ENCODE measurements at regions not wholly inside any gene's neighbourhood (a gene's known extent, or its start where the extent isn't known, plus 50 kb on each side); places are given as distances from the start of the nearest gene placed in this dataset.
A peak's percentile ranks its signal among the peaks of the same experiment; 100 is the strongest.

DNA sequence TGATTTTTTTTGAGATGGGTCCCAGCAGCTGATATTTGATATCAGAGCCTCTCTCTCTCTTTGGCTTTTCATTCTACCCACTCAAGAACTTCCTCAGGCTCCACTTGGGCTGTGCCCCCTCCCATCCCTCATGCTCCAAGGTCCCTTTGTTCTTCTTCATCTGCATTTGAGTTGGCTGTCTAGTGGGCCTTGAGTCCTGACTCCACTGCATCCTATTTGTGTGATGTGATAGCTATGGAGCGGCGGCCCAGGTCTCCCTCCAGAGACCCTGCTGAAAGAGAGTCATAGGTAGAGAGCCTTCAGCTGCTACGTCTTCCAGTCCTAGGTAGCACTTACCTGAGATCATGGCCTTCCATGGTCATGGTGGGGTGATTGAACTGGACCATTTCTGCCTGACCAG lies 123.1 kb upstream of the VRK1 start:
- DNase-seq (no peak), ATAC-seq (ENCODE audit: insufficient read depth, low FRiP score) (no peak)
- WGBS, 2 donors, result 84 to 93% methylated on average over 3 of the region's 3 CpGs
- H3K4me1 ChIP-seq (ENCODE audit: control insufficient read depth in 5 of 5, insufficient read depth in 5 of 5, low read length in 5 of 5), result no peaks in the 10 kb centered on the region
- peaks cover 0 to 7% (median 0%) of the 10 kb centered on the region in 4 donors for H3K9me3 ChIP-seq (ENCODE audit: control insufficient read depth in 4 of 4, insufficient read depth in 3 of 4, low read length in 3 of 4)
- TF ChIP-seq CTCF (IDR thresholded peaks at IDR 0.05; ENCODE audit: control extremely low read depth, extremely low read depth), result no peak
- no peak overlapping the region for H3K4me3 ChIP-seq
- H3K27ac ChIP-seq (ENCODE audit: low read depth in 1 of 2, low read length in 1 of 2), result no peak overlapping the region
- no peaks in the 10 kb centered on the region for H3K36me3 ChIP-seq (ENCODE audit: control insufficient read depth in 4 of 4, insufficient read depth in 4 of 4, low read length in 4 of 4)
- H3K27me3 ChIP-seq (ENCODE audit: control insufficient read depth in 3 of 3, insufficient read depth in 3 of 3, low read length in 2 of 3), result no peaks in the 10 kb centered on the region
- H3K9ac ChIP-seq (ENCODE audit: insufficient read depth in 1 of 2, low read length in 2 of 2), result no peak overlapping the region

DNA sequence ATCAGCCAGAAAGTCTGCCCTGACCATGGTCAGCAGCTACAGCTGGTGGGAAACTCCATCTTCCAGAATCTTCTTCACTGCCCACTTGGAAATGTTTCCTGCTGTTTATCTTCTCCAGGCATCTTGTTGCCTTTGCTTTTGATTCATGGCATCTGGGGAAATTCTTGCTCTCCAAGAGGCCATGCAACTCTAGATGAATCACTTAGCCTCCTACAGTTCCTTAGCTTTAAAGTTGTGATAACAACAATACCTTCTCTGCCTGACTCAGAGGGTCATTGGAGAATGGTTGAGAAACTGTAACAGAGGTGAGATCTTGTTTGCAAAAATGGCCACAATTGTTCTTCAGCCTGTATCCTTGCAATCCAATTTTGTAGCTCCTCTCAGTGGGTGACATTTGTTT lies 121.0 kb upstream of the VRK1 start:
- no peak for TF ChIP-seq CTCF (IDR thresholded peaks at IDR 0.05; ENCODE audit: control extremely low read depth, extremely low read depth)
- no peak overlapping the region for H3K9ac ChIP-seq (ENCODE audit: insufficient read depth in 1 of 2, low read length in 2 of 2)
- no peak overlapping the region for H3K27ac ChIP-seq (ENCODE audit: low read depth in 1 of 2, low read length in 1 of 2)
- ATAC-seq (ENCODE audit: insufficient read depth, low FRiP score), result no peak
- no peaks in the 10 kb centered on the region for H3K4me1 ChIP-seq (ENCODE audit: control insufficient read depth in 5 of 5, insufficient read depth in 5 of 5, low read length in 5 of 5)
- DNase-seq, result no peak
- H3K9me3 ChIP-seq (ENCODE audit: control insufficient read depth in 4 of 4, insufficient read depth in 3 of 4, low read length in 3 of 4), result peaks cover 0 to 10% (median 0%) of the 10 kb centered on the region in 4 donors
- H3K27me3 ChIP-seq (ENCODE audit: control insufficient read depth in 3 of 3, insufficient read depth in 3 of 3, low read length in 2 of 3), result no peaks in the 10 kb centered on the region
- no peak overlapping the region for H3K4me3 ChIP-seq
- H3K36me3 ChIP-seq (ENCODE audit: control insufficient read depth in 4 of 4, insufficient read depth in 4 of 4, low read length in 4 of 4), result no peaks in the 10 kb centered on the region

- DNase-seq (peak in 1 of 3 donors; percentile 18), ATAC-seq (ENCODE audit: insufficient read depth, low FRiP score) (no peak)
- TF ChIP-seq CTCF (IDR thresholded peaks at IDR 0.05; ENCODE audit: control extremely low read depth, extremely low read depth), result no peak
- WGBS, 2 donors, result 80 to 93% methylated on average over 7 of the region's 7 CpGs
- Histone ChIP-seq H3K9me3 (ENCODE audit: control insufficient read depth in 4 of 4, insufficient read depth in 3 of 4, low read length in 3 of 4) (peaks cover 0 to 6% (median 0%) of the 10 kb centered on the region in 4 donors), H3K4me1 (ENCODE audit: control insufficient read depth in 5 of 5, insufficient read depth in 5 of 5, low read length in 5 of 5) (no peaks in the 10 kb centered on the region), H3K27me3 (ENCODE audit: control insufficient read depth in 3 of 3, insufficient read depth in 3 of 3, low read length in 2 of 3) (peaks cover 0 to 3% (median 0%) of the 10 kb centered on the region in 3 donors), H3K27ac (ENCODE audit: low read depth in 1 of 2, low read length in 1 of 2) (no peak overlapping the region), H3K36me3 (ENCODE audit: control insufficient read depth in 4 of 4, insufficient read depth in 4 of 4, low read length in 4 of 4) (no peaks in the 10 kb centered on the region), H3K9ac (ENCODE audit: insufficient read depth in 1 of 2, low read length in 2 of 2) (no peak overlapping the region), H3K4me3 (no peak overlapping the region)
Observed at GRCh38 chr14:96681829-96682228, 115.4 kb upstream of the VRK1 start.

GRCh38 chr14:96682401-96682800 lies 114.8 kb upstream of the VRK1 start:
- Histone ChIP-seq H3K4me3 (no peak overlapping the region), H3K27me3 (ENCODE audit: control insufficient read depth in 3 of 3, insufficient read depth in 3 of 3, low read length in 2 of 3) (peaks cover 0 to 3% (median 0%) of the 10 kb centered on the region in 3 donors), H3K9ac (ENCODE audit: insufficient read depth in 1 of 2, low read length in 2 of 2) (no peak overlapping the region), H3K27ac (ENCODE audit: low read depth in 1 of 2, low read length in 1 of 2) (no peak overlapping the region), H3K36me3 (ENCODE audit: control insufficient read depth in 4 of 4, insufficient read depth in 4 of 4, low read length in 4 of 4) (no peaks in the 10 kb centered on the region), H3K4me1 (ENCODE audit: control insufficient read depth in 5 of 5, insufficient read depth in 5 of 5, low read length in 5 of 5) (no peaks in the 10 kb centered on the region), H3K9me3 (ENCODE audit: control insufficient read depth in 4 of 4, insufficient read depth in 3 of 4, low read length in 3 of 4) (peaks cover 0 to 4% (median 0%) of the 10 kb centered on the region in 4 donors)
- ATAC-seq (ENCODE audit: insufficient read depth, low FRiP score) (no peak), DNase-seq (no peak)
- 62 to 83% methylated on average over 3 of the region's 3 CpGs for WGBS, 2 donors
- TF ChIP-seq CTCF (IDR thresholded peaks at IDR 0.05; ENCODE audit: control extremely low read depth, extremely low read depth), result no peak
